T47D (cell line): ENCODE measurements at regions not wholly inside any gene's neighbourhood (a gene's known extent, or its start where the extent isn't known, plus 50 kb on each side); places are given as distances from the start of the nearest gene placed in this dataset.
"Not testable (repeated sequence)": the region's sequence is repeated elsewhere in the genome, so short reads cannot be mapped to it uniquely, and the experiment has no call there.

Experiments
- DNase-seq, 2 experiments: peaks; one replicate each; pipeline versions ENCODE4 v3.0.0 to v3.0.0-alpha.2; 2011 to 2012; ENCODE audit warnings: low read depth in 1 of 2, low spot score in 1 of 2
- JUND ChIP-seq: IDR thresholded peaks from 2 replicates; pipeline ENCODE4 v1.6.1; 2012; ENCODE audit warnings: low read depth
- in situ Hi-C: cut with HindIII; loops from 2 replicates; pipeline ENCODE4 v1.10.0; 2016; ENCODE audit warnings: low sequenced_read_pairs, low pct_unique_long_range_greater_than_20kb

GRCh38 chr1:187721216-187721615, 892.5 kb downstream of the PLA2G4A start:
- TF ChIP-seq JUND: no peak
- in situ Hi-C loops: no loop called here
- no peak for DNase-seq

DNA sequence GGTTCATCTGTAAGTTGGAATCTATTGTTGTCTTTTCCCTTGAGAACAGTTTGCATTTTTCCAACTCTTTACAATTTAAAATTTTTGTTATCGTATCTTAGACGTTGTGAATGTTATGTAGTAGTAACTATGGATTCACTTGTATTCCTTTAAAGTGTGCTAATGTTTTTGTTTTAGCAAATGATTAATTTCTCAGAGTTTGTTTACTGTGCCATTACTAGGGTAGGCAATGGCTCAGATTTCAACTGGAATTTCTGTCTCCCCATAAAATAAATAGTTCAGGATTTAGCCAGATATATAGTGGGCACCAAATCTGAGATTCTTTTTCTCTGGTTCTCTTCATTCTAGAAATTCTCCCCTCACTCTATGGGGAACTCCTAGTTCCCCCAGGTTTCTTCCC, 896.5 kb downstream of the PLA2G4A start:
- TF ChIP-seq JUND: no peak
- in situ Hi-C loops: no loop called here
- no peak for DNase-seq

DNA sequence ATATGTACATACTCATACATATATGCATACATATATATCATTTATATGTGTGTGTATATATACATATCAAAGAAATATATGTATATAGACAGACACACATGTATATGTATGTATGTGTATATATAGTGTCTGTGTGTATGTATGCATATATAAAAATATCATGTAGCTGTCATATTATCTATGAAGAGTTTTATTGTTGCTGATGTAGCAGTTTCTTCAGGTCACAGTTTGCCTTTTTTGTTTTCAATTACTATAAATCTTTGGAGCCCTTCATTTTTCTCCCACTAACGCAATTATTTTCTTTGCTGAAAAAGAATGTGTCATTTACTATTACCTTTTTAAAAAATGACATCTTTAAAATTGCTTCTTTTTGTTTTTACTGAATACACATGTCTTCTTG, 904.5 kb downstream of the PLA2G4A start:
- no peak for TF ChIP-seq JUND
- no peak for DNase-seq
- in situ Hi-C loops: no loop called here

- no peak for DNase-seq
- in situ Hi-C loops: no loop called here
- no peak for TF ChIP-seq JUND
These were observed 905.7 kb downstream of the PLA2G4A start for GRCh38 chr1:187734427-187734826.

GRCh38 chr1:187744665-187745064, 915.9 kb downstream of the PLA2G4A start:
- DNase-seq: no peak
- no peak for TF ChIP-seq JUND
- in situ Hi-C loops: no loop called here

DNA sequence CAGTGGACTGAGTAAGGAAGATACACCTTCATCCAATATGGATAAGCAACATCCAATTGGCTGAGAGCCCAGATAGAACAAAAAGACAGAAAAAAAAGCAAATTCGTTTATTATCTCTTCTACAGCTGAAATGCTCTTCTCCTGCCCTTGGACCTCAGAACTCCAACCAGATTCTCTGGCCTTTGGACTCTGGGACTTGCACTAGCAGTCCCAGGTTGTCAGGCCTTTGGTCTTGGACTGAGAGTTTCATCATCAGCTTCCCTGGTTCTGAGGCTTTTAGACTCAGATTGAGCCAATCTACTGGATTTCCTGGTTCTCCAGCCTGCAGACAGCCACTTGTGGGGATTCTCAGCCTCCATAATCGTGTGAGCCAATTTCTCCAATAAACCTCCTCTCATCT, 926.8 kb downstream of the PLA2G4A start:
- DNase-seq: no peak
- in situ Hi-C loops: no loop called here
- TF ChIP-seq JUND: no peak

DNA sequence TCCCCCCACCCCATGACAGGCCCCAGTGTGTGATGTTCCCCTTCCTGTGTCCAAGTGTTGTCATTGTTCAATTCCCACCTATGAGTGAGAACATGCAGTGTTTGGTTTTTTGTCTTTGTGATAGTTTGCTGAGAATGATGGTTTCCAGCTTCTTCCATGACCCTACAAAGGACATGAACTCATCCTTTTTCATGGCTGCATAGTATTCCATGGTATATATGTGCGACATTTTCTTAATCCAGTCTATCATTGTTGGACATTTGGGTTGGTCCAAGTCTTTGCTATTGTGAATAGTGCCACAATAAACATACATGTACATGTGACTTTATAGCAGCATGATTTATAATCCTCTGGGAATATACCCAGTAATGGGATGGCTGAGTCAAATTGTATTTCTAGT, 927.9 kb downstream of the PLA2G4A start:
- DNase-seq, in situ Hi-C loops: not testable (repeated sequence)

- TF ChIP-seq JUND: no peak
- in situ Hi-C loops: no loop called here
- no peak for DNase-seq
These were observed 931.1 kb downstream of the PLA2G4A start for GRCh38 chr1:187759825-187760333.

DNA sequence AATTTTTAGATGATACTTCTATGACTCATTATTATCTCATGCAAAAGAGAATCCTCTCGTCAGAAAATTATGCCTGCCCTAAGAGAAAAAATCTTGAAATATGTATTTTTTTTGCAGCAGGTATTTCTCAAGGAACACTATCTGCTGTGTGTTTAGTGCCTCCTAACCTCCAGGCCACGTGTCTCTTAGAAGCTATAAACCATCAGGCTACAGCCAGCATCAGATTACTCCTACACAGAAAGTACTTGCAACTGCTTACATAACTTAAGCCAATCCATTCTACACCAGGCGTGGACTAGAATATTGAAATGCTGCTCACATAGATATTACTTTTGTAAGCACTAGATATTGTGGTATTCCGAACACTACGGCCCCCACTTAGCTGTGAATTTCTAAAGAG, 933.4 kb downstream of the PLA2G4A start:
- in situ Hi-C loops: no loop called here
- no peak for TF ChIP-seq JUND
- DNase-seq: peak in 1 of 2 experiments; percentile 16

- TF ChIP-seq JUND: no peak
- DNase-seq: no peak
- in situ Hi-C loops: no loop called here
These were observed 934.7 kb downstream of the PLA2G4A start for GRCh38 chr1:187763465-187763864.

DNA sequence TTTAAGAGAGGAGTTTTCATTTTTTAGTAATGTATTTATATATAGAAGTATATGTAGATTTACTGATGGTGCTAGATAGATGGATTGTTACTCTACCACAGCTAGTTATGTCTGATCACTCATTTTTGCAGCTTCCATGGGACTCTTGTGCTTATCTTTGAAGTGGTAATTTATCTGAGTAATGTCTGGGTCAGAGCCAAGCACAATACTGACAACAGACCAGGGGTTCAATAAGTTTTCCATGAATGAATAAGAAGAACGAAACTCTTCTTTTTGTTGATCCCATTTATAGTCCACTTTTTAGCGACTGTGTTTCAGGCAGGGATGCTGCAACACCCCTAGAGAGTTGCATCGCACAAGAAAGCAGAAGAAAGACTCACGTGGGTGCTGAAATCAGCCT, 935.2 kb downstream of the PLA2G4A start:
- in situ Hi-C loops: no loop called here
- no peak for DNase-seq
- no peak for TF ChIP-seq JUND

DNA sequence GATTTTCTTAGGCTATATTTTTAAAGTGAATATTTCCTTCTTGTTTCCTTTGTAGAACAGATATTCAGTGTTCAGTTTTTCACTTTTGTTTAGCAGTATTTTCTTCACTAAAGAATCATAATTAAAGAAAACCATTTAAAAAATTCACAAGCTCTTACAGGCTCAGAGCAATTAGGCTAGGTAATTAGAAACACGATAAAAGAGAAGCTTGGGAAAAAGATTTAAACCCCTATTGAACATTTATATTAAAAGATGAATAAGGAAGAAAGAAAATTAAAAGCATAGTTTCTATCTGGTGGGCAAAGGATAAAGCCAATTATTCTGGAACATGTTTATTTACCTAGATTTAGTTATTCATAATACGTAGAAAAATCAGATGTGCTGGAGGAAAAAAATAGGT, 942.6 kb downstream of the PLA2G4A start:
- in situ Hi-C loops: no loop called here
- no peak for DNase-seq
- no peak for TF ChIP-seq JUND

DNA sequence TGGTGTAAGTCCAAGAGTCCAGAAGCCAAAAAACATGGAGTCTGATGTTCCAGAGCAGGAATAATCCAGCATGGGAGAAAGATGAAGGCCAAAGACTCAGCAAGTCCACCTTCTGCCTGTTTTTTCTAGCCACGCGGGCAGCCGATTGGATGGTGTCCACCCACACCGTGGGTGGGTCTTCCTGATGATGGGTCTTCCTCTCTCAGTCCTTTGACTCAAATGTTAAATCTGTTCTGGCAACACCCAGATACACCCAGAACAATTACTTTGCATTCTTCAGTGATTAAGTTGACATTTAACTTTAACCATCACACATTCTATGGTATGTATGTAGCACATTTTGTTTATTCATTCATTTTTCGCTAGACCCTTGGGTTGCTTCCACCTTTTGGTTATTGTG, 944.4 kb downstream of the PLA2G4A start:
- in situ Hi-C loops: no loop called here
- no peak for TF ChIP-seq JUND
- DNase-seq: no peak

- no peak for DNase-seq
- in situ Hi-C loops: no loop called here
- no peak for TF ChIP-seq JUND
These were observed 959.0 kb downstream of the PLA2G4A start for GRCh38 chr1:187787736-187788135.
